KMS-11 (cell line): ENCODE measurements at regions not wholly inside any gene's neighbourhood (a gene's known extent, or its start where the extent isn't known, plus 50 kb on each side); places are given as distances from the start of the nearest gene placed in this dataset.
"Not testable (repeated sequence)": the region's sequence is repeated elsewhere in the genome, so short reads cannot be mapped to it uniquely, and the experiment has no call there.

ENCODE experiments used
- H2AFZ ChIP-seq: fragments of 200-600 bp; sonication (generic); 2 replicates; pipeline ENCODE4 v1.6.1; 2016; ENCODE audit warnings: antibody characterized with exemption, mixed run types, low read depth
- H3K27ac ChIP-seq: fragments of 200-600 bp; sonication (generic); 2 replicates; pipeline ENCODE4 v1.6.1; 2016; ENCODE audit warnings: mild to moderate bottlenecking, mixed run types
- H3K27me3 ChIP-seq: fragments of 200-600 bp; sonication (generic); 2 replicates; pipeline ENCODE4 v1.6.1; 2017; ENCODE audit warnings: mild to moderate bottlenecking, low read depth, mixed run types, moderate library complexity; ENCODE audit not compliant: insufficient read depth
- H3K36me3 ChIP-seq: fragments of 200-600 bp; sonication (generic); 2 replicates; pipeline ENCODE4 v1.6.1; 2017; ENCODE audit warnings: mild to moderate bottlenecking, mixed run types; ENCODE audit not compliant: insufficient read depth
- H3K4me1 ChIP-seq: fragments of 200-600 bp; sonication (generic); 2 replicates; pipeline ENCODE4 v1.6.1; 2016; ENCODE audit warnings: mild to moderate bottlenecking, low read depth, mixed run types; ENCODE audit not compliant: poor library complexity, severe bottlenecking
- H3K4me2 ChIP-seq: fragments of 200-600 bp; sonication (generic); 2 replicates; pipeline ENCODE4 v1.7.0; 2016; ENCODE audit warnings: mild to moderate bottlenecking, mixed run types
- H3K4me3 ChIP-seq: fragments of 200-600 bp; sonication (generic); IDR thresholded peaks from 2 replicates; pipeline ENCODE4 v1.6.1; 2017; ENCODE audit warnings: low read depth, low read length, mixed read lengths; ENCODE audit not compliant: insufficient read depth
- H3K79me2 ChIP-seq: fragments of 200-600 bp; sonication (generic); 2 replicates; pipeline ENCODE4 v1.6.1; 2016; ENCODE audit warnings: low read depth, mixed run types; ENCODE audit not compliant: insufficient read depth
- H3K9ac ChIP-seq: fragments of 200-600 bp; sonication (generic); 2 replicates; pipeline ENCODE4 v1.6.1; 2016; ENCODE audit warnings: mild to moderate bottlenecking, mixed run types
- H4K20me1 ChIP-seq: fragments of 200-600 bp; sonication (generic); 2 replicates; pipeline ENCODE4 v1.6.1; 2016; ENCODE audit warnings: mild to moderate bottlenecking, mixed run types; ENCODE audit not compliant: insufficient read depth
- CTCF ChIP-seq: fragments of 200-600 bp; sonication (generic); conservative IDR thresholded peaks from 2 replicates; pipeline ENCODE4 v1.6.1; 2017; ENCODE audit warnings: low read depth, mild to moderate bottlenecking, antibody characterized with exemption, low read length, moderate library complexity, mixed read lengths

- no peaks in the 10 kb centered on the region for H3K79me2 ChIP-seq
- no peak overlapping the region for H3K9ac ChIP-seq
These were observed 212.1 kb upstream of the ATP6AP2 start for GRCh38 chrX:40368611-40369061.

GRCh38 chrX:40366661-40367060, 214.1 kb upstream of the ATP6AP2 start:
- no peaks in the 10 kb centered on the region for H3K27me3 ChIP-seq
- no peaks in the 10 kb centered on the region for H3K4me1 ChIP-seq
- no peak overlapping the region for H3K9ac ChIP-seq
- no peak for TF ChIP-seq CTCF
- no peaks in the 10 kb centered on the region for H3K36me3 ChIP-seq
- H3K79me2 ChIP-seq = no peaks in the 10 kb centered on the region
- no peak overlapping the region for H3K27ac ChIP-seq
- no peak overlapping the region for H2AFZ ChIP-seq
- H3K4me2 ChIP-seq = no peak overlapping the region
- no peak overlapping the region for H3K4me3 ChIP-seq
- H4K20me1 ChIP-seq = no peaks in the 10 kb centered on the region

More at GRCh38 chrX:40368611-40369061, 212.1 kb upstream of the ATP6AP2 start:
- TF ChIP-seq CTCF = no peak
- no peaks in the 10 kb centered on the region for H3K4me1 ChIP-seq
- H2AFZ ChIP-seq = no peak overlapping the region
- H4K20me1 ChIP-seq = no peaks in the 10 kb centered on the region
- H3K27me3 ChIP-seq = no peaks in the 10 kb centered on the region
- no peak overlapping the region for H3K4me3 ChIP-seq
- no peaks in the 10 kb centered on the region for H3K36me3 ChIP-seq
- no peak overlapping the region for H3K4me2 ChIP-seq
- no peak overlapping the region for H3K27ac ChIP-seq

GRCh38 chrX:40362291-40362690, 218.5 kb upstream of the ATP6AP2 start:
- not testable (repeated sequence) for H3K4me2 ChIP-seq, H3K9ac ChIP-seq, H3K36me3 ChIP-seq, H3K4me3 ChIP-seq, H3K4me1 ChIP-seq, H3K27me3 ChIP-seq, H4K20me1 ChIP-seq, H3K79me2 ChIP-seq, H2AFZ ChIP-seq, H3K27ac ChIP-seq

GRCh38 chrX:40360557-40360956, 220.2 kb upstream of the ATP6AP2 start:
- no peak overlapping the region for H3K4me3 ChIP-seq
- no peaks in the 10 kb centered on the region for H3K4me1 ChIP-seq
- H3K27me3 ChIP-seq = no peaks in the 10 kb centered on the region
- H3K27ac ChIP-seq = no peak overlapping the region
- H3K4me2 ChIP-seq = no peak overlapping the region
- no peaks in the 10 kb centered on the region for H4K20me1 ChIP-seq
- H2AFZ ChIP-seq = no peak overlapping the region
- H3K36me3 ChIP-seq = no peaks in the 10 kb centered on the region
- no peaks in the 10 kb centered on the region for H3K79me2 ChIP-seq
- TF ChIP-seq CTCF = no peak
- H3K9ac ChIP-seq = no peak overlapping the region

- H3K36me3 ChIP-seq = no peaks in the 10 kb centered on the region
- H3K4me3 ChIP-seq = no peak overlapping the region
- H3K79me2 ChIP-seq = no peaks in the 10 kb centered on the region
- TF ChIP-seq CTCF = no peak
- no peaks in the 10 kb centered on the region for H3K4me1 ChIP-seq
- no peak overlapping the region for H2AFZ ChIP-seq
- H3K27me3 ChIP-seq = no peaks in the 10 kb centered on the region
- no peak overlapping the region for H3K27ac ChIP-seq
- no peak overlapping the region for H3K9ac ChIP-seq
- H3K4me2 ChIP-seq = no peak overlapping the region
- no peaks in the 10 kb centered on the region for H4K20me1 ChIP-seq
These were observed 221.2 kb upstream of the ATP6AP2 start for GRCh38 chrX:40359593-40359992.
